ENCODE measurements at regions not wholly inside any gene's neighbourhood (a gene's known extent, or its start where the extent isn't known, plus 50 kb on each side); places are given as distances from the start of the nearest gene placed in this dataset.

DNA sequence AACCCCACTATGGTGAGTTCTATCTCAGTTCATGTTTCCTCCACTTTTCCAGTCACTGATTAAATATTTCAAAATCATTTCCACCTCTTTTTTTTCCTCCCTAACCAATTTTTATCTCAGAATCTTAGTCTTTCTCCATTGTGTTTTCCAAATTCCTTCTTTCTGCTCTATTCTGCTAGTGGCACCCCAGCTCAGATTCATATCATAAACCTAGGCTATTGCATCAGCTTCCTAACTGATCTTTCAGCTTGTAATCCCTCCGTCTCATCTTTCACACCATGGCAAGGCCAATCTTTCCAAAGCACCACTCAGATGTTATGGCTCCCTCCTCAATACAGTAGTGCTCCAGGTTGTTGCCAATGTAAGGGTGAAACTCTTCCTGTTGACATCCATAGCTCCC lies 631.9 kb downstream of the PLPP3 start:
- DNase-seq, result no peak

DNA sequence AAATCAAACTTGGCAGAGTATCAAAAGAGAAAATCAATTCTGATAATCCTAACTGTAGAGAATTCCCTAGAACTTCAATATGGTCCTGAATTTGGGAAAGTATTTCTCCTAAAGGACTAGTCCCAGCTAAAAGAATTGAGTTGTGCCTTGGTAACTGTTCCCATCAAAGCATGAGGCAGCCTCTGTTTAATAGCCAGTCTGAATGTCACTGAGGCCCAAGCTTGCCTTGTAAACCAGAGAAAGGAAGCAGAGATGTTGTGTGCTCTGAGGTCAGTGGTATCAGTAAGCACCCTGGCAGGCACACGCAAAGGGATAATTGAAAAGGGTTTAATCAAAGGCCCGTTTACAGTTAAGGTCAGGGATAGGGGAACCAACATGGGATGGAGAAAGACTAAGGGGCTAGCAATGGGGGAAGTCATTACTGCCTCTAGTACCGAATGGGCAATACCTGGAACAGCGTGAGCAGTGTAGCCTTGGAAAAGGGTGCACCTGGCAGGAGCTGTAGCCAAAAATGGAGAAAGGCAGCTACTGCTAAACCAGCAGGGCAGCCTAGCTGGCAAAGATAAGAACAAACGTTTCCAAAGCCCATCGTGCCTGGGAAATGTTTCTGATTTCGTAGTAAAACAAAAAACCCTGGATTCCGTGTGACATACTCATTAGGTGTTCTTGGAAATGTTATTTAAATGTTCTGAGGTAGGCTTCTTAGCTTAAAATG lies 635.5 kb downstream of the PLPP3 start:
- DNase-seq, result no peak

DNA sequence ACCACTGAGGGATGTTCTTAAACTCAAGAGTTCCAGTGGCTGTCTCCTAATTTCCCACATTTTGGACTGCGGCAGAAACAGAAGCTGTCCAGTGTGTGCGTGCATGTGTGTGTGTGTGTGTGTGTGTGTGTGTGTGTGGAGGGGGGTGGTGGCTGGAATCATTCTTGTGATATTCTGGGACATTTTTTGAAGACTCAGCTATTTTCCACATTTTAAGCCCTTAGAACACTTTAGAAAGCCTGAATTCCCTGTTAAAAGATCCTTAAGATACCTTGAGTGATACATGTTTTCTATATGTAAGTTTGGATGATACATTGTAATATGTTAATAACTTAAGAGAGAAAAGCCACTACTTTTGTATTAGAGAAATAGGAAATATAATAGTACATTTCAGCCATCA lies 636.4 kb downstream of the PLPP3 start:
- DNase-seq, result no peak

DNA sequence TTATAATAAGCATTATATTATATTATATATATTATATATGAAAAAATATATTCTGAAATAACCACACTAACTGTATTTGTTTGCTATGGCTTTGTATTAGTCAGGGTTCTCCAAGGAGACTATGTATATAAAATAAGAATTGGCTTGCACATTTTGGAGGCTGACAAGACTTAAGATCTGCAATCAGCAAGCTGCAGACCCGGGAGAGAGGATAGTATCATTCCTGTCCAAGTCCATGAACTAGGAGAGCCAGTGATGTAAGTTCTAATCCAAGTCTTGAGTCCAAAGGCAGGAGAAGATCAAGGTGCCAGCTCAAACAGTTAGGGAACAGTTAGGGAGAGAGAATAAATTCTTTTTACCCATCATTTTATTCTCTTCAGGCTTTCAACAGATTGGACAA lies 639.5 kb downstream of the PLPP3 start:
- DNase-seq, result no peak

DNA sequence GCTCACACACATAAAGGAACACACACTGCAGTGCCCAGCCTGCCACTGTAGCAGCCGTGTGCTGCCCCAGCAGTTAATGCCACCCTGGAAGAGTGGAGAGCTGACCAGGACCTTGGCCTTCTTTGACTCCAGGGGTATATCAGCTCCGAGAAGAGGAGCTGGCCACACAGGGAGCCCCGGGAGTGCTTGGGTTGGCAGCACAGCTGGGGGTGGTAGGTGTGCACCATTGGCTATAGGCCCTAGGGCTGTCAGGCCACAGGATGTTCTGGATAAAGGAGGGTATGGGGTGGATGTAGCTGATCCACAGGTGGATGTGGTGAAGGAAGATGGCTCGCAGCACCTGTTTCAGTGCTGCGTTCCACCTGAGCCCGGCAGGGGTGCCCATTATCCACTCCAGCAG lies 640.5 kb downstream of the PLPP3 start:
- no peak for DNase-seq

DNA sequence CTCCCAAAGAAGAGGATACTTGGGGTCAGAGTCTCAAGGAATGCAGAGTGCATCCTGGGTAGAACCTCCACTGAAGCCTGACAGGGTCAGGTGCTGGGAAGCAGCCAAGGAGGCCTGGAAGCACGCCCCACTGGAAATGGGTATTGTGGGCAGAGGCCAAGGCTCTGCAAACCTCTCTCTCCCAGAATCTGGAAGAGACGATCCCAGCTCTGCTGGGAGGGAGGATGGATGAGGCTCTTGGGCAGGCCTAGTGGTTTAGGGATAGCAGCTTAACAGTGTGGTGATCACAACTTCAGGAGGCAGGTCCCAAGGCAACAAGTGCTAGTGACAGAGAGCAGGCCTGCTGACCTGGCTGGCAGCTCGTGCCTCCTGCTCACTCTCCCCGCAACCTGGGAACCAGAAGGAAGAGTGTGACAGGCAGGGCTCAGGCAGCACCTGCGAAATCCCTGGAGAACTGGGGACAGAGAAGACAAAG lies 641.0 kb downstream of the PLPP3 start:
- DNase-seq, result no peak

DNA sequence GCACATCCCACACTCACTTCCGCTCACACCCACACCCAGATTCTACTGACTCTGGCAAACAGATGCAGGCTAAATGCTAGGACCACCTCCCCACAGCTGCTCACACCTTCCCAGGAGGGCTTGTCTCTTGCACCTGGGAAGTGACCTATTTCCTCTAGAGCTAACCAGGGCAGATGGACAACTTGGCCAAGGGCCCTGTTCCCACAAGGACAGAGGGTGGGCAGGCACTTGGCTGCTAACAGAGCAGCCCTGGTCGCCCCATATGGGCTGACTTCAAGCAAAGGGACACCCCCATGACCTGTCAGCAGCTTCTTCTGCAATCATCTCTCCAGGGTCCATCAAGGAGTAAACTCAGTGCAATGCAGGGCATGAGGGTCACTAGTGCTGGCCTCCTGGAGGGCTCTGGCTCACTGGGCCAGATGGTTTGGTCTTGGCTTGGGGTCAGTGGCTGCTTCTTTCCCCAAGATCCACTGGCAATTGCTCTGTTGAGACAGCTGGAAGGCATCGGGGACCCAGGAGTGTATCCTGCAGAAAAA lies 641.5 kb downstream of the PLPP3 start:
- DNase-seq, result no peak

DNA sequence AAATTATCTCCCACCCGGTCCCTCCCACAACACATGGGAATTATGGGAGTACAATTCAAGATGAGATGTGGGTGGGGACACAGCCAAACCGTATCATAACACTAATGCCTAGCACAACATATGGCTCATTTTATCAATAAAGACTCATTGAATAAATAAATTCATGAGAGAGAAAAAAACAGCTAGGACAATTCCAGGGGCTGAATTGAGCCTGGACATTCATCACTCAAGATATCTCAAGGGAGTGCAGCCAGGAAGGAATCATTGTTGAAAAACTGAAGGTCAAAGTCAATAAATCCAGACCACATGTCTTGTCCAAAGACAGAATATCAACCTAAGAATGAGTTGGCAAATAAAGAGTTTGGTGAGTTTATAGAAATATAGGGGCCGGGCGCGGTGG lies 644.1 kb downstream of the PLPP3 start:
- DNase-seq, result no peak

DNA sequence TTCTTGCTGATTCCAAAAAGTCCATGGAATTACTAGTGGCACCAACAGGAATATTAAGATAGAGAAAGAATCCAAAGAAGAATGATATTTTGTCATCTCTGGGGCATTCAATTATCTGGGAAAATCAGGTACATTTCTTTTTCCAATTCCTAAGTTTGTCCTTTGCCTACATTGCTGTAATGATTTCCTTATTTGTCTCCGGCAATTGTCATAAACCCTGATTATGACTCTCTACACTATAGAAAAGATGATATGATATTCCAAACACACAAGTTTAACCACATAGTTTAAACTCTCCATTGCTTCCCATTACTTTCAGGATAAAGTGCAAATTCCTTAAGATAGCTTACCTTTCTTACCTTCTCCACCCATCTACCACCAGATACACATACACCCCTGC lies 647.0 kb downstream of the PLPP3 start:
- no peak for DNase-seq

DNA sequence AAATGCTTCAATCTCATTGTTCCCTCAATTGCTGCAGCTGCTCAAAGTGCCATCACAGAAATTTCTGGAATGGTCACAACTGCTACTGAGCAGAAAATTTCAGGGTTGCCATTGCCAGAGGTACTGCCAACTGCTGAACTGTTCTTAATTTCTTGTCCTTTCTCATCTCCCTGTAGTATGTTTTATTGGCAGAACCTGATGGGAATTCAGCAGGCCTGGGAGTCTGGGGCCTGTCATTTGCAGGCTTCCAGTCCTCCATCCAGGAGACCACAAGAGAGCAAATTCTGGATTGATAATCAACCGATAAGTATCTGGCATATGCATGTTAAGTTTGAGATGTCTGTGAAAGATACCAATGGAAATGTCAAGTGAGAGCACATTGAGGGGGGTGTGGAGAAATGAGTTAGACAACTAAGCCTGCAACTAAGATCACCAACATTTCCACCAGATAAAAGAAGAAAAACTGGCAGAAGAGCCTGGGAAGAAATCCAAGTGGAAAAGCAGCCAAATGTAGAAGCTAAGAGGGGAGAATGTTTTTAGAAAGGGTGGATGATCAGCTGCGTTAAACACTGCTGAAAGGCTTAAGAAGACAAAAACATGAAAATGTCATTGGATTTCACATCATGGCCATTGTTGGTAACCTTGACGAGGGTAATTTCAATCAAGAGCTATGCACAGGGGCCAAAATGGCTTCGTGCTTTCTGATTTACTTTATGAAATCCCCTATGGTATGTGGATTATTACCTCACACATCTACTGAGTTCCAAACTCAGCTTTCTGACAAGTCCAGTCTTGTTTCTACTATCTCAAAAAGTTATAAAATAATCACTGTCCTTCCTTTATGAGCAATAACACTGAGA lies 648.1 kb downstream of the PLPP3 start:
- no peak for DNase-seq

DNA sequence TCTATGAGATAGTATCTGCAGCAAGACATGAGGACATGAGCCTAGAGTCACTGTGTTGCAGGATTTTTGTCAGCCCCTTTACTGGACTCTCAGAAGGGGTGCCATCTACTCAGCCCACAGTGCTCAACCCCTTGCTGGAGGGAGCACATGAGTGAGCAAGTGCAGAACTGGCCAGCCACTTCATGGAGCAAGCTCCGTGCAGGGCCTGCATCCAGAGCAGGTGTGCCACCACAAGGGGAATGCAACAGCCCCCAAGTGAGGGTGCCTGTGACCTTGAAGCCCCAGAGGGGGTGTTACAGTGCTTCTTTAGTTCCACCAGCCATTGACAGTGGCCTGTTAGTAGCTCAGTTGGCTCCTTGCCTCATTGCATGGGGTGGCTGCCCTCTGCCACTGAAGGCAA lies 649.7 kb downstream of the PLPP3 start:
- no peak for DNase-seq

DNA sequence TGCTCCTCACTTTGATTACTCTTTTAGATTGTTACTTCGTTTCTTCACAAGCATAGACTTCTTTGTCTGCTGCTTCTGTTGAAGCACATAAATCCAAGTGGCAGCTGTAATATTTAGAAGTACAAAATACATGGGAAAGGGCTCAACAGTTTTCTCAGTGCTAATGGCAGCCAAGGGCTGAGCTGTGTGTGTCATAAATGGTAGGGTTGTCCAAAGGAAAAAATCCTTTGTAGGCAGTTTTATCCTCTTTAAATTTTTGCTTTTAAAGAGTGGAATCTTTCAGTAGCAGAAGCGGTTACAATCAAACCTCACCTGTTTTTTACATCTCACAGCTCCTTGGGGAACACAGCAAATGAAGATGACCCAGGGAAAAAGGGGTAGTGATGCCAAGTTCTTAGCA lies 650.8 kb downstream of the PLPP3 start:
- no peak for DNase-seq

DNA sequence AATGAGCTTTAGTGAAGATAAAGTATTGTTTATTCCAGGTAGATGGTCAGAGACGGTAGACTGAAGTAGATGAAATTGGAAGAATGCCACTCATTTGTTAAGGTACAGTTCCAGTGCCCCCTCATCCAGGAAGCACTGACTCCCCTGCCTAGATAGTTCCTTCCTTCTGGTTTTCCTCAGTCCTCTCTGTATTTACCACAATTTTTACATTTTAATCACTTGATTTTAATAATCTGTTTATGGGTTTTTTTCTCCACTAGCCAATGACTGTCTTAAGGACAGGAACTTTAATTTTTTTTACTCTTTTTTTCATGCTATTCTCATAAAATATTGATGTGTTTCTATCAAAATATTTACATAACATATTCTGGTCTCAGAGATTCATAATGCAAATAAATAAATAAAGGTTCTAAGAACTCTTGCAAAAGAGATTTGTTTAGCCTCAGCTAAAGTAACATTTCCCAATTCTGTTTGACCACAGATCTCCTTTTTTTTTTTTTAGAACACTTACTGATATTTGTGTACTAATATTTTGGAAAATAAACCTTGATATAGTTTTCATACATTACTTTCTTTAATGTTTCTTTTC lies 651.6 kb downstream of the PLPP3 start:
- no peak for DNase-seq

DNA sequence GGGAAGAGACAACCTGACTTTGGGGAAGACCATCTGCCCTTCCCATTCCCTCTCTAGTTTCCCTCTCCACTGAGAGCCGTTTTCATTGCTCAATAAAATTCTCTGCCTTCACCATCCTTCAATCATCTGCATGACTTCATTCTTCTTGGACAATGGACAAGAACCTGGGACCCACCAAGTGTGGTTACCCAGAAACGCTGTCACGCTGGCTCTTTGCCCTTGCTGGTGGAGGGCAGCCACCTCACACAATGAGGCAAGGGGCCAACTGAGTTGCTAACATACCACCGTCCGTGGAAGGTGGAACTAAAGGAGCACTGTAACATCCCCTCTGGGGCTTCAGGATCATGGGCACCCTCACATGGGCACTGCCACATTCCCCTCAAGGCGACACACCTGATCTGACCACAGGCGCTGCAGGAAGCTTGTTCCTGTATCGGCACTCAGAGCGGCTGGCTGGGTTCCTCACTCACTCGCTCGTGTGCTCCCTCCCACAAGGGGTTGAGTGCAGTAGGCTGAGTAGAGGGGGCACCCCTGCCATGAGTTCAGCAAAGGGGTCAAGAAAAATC lies 652.4 kb downstream of the PLPP3 start:
- DNase-seq, result no peak

DNA sequence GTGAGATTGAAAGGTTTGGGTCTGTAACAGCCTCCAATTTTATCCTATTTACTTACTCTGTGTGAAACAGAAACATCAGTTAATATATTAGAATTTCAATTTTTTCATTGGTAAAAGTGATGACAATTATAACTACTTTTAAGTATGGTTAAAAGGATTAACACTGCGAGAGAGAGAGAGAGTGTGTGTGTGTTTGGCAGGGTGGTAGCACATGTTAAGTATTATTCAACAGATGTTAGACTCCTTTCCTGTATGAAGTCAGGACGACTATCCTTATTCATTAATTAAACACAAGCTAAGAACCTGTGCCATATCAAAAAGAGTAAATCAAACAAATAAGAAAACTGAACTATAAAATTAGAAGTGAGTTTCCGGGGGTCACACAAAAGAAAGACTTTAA lies 662.5 kb downstream of the PLPP3 start:
- DNase-seq, result no peak

DNA sequence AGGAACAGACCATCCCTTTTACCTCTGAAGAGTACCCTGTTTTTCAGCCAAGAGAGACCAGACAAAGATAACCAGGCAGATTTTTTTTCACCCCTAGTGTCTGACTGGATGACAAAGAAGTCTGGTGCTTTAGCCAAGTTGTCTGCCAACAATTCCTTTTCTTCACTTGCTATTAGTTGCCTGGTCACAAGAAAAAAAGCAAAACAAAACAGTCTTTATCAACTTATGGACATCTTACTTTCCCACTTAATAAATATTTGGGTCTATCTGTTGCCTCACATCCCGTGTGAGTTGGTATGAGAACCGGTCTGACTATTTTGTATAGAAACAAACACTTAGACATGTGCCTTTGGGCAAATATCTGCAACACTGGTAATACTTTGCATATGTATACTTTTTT lies 662.9 kb downstream of the PLPP3 start:
- no peak for DNase-seq

DNA sequence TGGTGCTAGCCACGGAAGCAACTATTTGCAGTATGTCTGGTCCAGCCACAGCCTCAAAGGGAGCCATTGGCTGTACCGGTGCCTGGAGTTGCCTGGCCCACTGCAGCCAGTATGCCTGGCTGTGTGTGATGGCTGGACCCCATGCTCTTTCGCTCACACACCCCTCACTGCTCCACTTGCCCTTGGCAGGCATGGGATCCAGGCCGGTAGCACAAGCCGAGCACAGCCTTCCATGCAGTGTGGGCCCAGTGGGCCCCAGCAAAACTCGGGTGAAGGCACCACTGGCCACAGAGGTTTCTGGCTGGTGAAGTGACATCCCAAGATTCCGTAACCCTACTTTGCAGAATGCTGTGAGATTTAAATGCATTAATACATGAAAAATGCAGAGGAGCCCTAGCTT lies 665.8 kb downstream of the PLPP3 start:
- DNase-seq, result no peak

DNA sequence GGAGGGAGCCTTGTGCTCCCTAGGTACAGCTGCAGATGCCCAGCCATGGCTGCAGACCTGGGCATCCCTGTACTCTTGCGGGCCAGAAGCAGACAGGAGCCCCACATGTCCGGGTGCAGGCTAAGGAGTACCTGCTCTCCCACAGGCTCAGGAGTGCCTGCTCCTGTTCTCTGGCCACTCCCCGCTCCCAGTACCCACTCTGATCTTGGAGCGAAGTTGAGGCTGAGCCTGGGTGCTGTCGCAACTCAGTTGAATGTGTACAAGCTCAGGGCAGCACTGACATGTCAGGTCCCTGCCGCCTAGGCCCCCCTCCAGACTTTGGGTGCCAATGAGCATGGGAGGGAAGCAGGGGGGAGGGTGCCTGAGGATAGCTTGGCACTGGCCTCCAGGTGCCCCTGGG lies 666.9 kb downstream of the PLPP3 start:
- DNase-seq, result no peak

DNA sequence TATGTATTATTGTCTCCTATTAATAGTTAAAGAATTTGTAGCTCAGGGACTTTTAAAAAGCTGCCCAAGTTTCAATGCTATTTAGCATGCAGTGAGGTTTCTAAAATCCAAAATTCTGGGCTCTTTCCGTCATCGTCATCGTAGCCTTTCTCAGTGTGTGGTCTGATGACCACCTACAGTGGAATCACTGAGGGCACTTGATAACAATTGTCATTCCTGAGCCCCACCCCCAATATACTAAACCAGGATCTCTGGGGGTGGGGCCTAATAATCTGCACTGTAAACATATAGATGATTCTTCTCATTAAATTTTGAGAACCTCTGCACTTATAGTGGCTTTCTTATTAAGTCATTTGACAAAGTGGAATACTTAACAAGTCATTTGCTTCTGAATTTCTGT lies 674.8 kb downstream of the PLPP3 start:
- DNase-seq, result no peak

DNA sequence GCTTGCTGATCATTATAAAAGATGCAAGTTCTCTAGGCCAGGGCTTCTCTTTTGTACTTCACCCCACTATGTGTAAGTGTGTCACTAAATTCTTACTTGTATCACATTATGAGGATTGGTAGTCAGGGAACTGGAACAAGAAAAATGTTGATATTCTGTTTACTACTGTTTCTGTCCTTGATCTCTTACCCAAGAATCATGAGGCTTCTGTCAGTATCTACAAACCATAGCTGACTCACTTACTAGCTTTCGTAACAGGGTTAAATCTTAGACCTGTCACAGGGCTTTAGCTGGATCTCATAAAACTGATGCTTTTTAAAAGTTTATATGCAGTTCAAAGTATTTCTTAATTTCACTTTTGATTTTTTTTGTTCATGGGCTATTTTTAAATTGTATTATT lies 681.2 kb downstream of the PLPP3 start:
- no peak for DNase-seq

DNA sequence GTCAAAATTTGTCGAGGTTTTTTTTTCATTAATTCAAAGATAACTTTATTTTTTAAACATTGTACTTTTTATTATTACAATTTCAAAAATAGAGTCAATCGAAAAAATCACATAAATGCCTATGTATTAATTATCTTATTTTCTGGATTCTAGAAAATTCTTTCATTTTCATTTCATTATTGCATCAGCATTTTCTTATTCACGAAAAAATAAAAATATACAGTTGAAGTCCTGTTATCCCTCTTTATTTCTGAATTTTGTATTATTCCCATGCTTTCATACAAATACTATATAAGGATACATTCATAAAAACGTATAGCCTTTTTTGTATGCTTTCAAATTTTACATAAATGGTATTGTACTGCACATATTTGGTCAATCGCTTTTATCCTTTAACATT lies 681.0 kb upstream of the USP24 start:
- no peak for DNase-seq

DNA sequence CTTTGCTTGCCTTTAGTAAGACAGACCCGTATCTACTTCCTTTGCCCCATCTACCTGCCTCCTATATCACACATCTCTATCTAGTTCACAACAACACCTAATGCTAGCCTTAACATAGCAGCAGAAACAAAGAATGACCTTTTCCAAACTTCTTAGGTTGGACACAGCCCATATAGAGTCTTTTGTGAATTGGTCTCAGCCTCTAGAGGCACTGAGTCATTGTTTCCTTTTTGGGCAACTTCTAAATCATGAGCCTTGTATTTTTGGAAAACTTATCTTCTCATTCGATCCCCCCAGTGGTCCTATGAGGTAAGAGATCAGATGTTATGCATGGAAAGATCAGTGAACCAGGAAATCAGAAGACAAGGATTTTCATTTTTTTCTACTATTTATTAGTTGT lies 679.4 kb upstream of the USP24 start:
- no peak for DNase-seq

DNA sequence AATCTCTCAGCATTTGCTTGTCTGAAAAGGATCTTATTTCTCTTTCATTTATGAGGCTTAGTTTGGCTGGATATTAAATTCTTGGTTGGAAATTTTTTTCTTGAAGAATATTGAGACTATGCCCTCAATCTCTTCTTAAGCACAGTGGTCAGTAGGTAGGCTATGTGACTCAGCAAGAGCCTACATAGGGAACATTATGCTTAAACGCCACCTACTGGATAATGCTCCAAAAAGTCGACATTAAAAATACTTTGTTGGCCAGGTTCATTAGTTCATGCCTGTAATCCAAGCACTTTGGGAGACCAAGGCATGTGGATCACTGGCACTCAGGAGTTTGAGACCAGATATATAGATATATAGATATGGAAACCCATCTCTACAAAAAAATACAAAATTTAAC lies 678.0 kb upstream of the USP24 start:
- no peak for DNase-seq

All from NCI-H774 (cell line).